Pancreas (tissue), 10 donors: ENCODE measurements at regions not wholly inside any gene's neighbourhood (a gene's known extent, or its start where the extent isn't known, plus 50 kb on each side); places are given as distances from the start of the nearest gene placed in this dataset.

Source experiments
- ATAC-seq, 4 donors: fragments of 200-7000 bp; cut with Tn5 transposase; one replicate each; pipeline versions ENCODE4 v1.8.0 to v1.9.1; 2020; ENCODE audit warnings: mild to moderate bottlenecking in 4 of 4, moderate library complexity in 4 of 4
- DNase-seq, 6 donors: peaks; one replicate each; pipeline ENCODE4 v3.0.0-alpha.2; 2020
- FAIRE-seq: peaks from 2 replicates; lab custom pipeline; 2012; peaks lifted over from hg19 to GRCh38; lab: Jason Lieb, UNC
- H3K27ac ChIP-seq, 4 donors: fragments of 200-600 bp; sonication (generic); 1 replicate in 3 of 4; 2 replicates in 1 of 4; pipeline versions ENCODE4 v1.5.0 to v1.8.0; 2020
- H3K27me3 ChIP-seq, 4 donors: fragments of 200-600 bp; one replicate each; pipeline ENCODE4 v1.8.0; 2021
- H3K36me3 ChIP-seq, 3 donors: fragments of 200-600 bp; sonication (generic) in 1 of 3; one replicate each; pipeline versions ENCODE4 v1.5.0 to v1.8.0; 2020 to 2021
- H3K4me1 ChIP-seq, 3 donors: fragments of 200-600 bp; one replicate each; pipeline ENCODE4 v1.8.0; 2021
- H3K4me3 ChIP-seq, 4 donors: fragments of 200-600 bp; sonication (generic) in 2 of 4; one replicate each; pipeline versions ENCODE4 v1.5.0 to v1.8.0; 2020 to 2021
- H3K9me3 ChIP-seq, 4 donors: fragments of 200-600 bp; one replicate each; pipeline ENCODE4 v1.8.0; 2021
- WGBS, 2 donors: extraction: QIAGEN DNeasy Blood & Tissue Kit; methylation state at CpG; one replicate each; pipeline ENCODE4 v1.1.7; 2013; 5-methylcytosine and 5-hydroxymethylcytosine counted together
- intact Hi-C, 3 donors: fragments of 100-400 bp; cut with DNase I; formaldehyde crosslinking; loops; one replicate each; pipeline versions ENCODE4 v1.11.1 to v1.14.2; 2022
- TF ChIP-seq, protein P1 (sequence below), 4 donors: fragments of 200-600 bp; sonication (generic) in 3 of 4; IDR thresholded peaks; one replicate each; pipeline versions ENCODE4 v1.5.0 to v1.8.0; 2021; ENCODE audit warnings: antibody characterized with exemption in 4 of 4
- donor health status: healthy with polysubstance abuse.
- donor health status: DM: no; HTN: no; CAD: no; lungs with moderate emphysema.
- donor health status: DM: no; HTN: no; CAD: no.
- donor health status: control.
- donor health status: control.
- donor health status: Bipolar disorder and iron deficiency.
- donor health status: DM: yes; HTN: yes; CAD: no.
- donor health status: DM: no; HTN: no; CAD: no.
- donor health status: DM: no; HTN: no; CAD: no.
- donor health status: DM: yes; HTN: yes; CAD: no.

DNA sequence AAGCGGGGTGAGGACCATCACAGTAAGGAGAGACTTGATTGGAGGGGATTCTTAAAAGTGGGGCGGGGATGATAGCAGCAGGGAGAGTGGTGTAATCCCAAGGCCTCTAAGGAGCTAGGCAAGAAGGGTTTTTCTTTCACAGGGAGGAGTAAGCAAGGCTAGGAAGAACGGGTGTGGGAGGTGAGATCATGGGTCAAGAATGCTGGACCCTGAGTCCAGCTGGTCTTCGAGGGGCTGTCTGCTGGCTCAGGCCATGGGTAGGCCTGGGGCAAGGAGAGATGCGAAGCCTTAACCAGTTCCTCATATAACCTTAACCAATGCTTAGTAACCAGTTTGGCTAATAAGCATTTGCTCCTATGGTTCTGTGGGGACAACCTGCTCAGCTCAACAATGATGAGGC lies 599.1 kb downstream of the NPHP4 start:
- 55 to 62% methylated on average over 5 of the region's 5 CpGs for WGBS, 2 donors
- FAIRE-seq = no peak

DNA sequence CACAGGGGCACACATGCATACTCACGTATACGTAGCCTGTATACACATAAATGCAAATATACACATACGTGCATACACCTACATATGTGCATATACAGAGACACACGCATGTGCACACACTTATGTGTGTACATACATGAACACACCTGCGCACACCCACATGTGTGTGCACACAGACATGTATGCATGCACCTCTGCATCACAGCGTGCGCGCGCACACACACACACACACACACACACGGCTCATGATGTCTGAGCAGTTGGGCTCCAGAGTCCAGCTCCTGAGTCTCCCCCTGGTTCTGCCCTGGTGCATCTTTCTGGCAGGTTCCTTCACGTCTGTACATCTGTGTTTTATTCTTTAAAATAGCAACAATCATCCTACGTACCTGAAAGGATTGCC lies 600.5 kb downstream of the NPHP4 start:
- TF ChIP-seq, protein P1, sequence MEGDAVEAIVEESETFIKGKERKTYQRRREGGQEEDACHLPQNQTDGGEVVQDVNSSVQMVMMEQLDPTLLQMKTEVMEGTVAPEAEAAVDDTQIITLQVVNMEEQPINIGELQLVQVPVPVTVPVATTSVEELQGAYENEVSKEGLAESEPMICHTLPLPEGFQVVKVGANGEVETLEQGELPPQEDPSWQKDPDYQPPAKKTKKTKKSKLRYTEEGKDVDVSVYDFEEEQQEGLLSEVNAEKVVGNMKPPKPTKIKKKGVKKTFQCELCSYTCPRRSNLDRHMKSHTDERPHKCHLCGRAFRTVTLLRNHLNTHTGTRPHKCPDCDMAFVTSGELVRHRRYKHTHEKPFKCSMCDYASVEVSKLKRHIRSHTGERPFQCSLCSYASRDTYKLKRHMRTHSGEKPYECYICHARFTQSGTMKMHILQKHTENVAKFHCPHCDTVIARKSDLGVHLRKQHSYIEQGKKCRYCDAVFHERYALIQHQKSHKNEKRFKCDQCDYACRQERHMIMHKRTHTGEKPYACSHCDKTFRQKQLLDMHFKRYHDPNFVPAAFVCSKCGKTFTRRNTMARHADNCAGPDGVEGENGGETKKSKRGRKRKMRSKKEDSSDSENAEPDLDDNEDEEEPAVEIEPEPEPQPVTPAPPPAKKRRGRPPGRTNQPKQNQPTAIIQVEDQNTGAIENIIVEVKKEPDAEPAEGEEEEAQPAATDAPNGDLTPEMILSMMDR (IDR thresholded peaks at IDR 0.05) = no peak
- H3K36me3 ChIP-seq = no peaks in the 10 kb centered on the region
- WGBS, 2 donors = 78 to 82% methylated on average over 12 of the region's 12 CpGs
- intact Hi-C loops = no loop called here
- ATAC-seq (no peak), DNase-seq (no peak), FAIRE-seq (no peak)
- H3K9me3 ChIP-seq = no peaks in the 10 kb centered on the region
- H3K27me3 ChIP-seq = no peaks in the 10 kb centered on the region
- H3K4me1 ChIP-seq = no peaks in the 10 kb centered on the region
- no peak overlapping the region for H3K4me3 ChIP-seq
- no peak overlapping the region for H3K27ac ChIP-seq

More for the DNA sequence above, 599.1 kb downstream of the NPHP4 start:
- TF ChIP-seq, protein P1 (IDR thresholded peaks at IDR 0.05) = no peak
- intact Hi-C loops = no loop called here
- H3K4me3 ChIP-seq = no peak overlapping the region
- no peak overlapping the region for H3K27ac ChIP-seq
- no peaks in the 10 kb centered on the region for H3K36me3 ChIP-seq
- DNase-seq = no peak
- no peaks in the 10 kb centered on the region for H3K9me3 ChIP-seq
- no peaks in the 10 kb centered on the region for H3K4me1 ChIP-seq
- ATAC-seq = no peak
- no peaks in the 10 kb centered on the region for H3K27me3 ChIP-seq

DNA sequence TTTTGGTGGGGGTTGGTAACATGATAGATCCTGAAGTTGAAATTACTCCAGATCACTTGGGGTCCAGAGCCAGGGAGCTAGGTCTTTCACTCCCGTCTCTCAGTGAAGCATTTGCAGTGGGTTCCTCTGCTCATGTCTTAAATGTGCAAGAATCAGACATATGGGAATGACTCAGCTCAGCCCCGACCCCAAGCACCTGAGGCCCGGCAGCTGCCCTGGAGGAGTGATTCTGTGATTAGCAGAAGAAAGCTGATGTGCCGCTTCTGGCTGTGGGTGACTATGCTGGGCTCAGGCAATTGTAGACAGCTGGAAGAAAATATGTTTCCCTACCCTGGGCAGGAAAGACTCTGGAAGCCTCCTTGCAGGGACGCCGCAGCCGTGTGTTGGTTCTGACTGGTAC lies 601.7 kb downstream of the NPHP4 start:
- Histone ChIP-seq H3K9me3 (no peaks in the 10 kb centered on the region), H3K4me3 (no peak overlapping the region), H3K4me1 (no peaks in the 10 kb centered on the region), H3K27ac (no peak overlapping the region), H3K27me3 (no peaks in the 10 kb centered on the region), H3K36me3 (no peaks in the 10 kb centered on the region)
- TF ChIP-seq, protein P1 (IDR thresholded peaks at IDR 0.05) = no peak
- 52 to 71% methylated on average over 7 of the region's 7 CpGs for WGBS, 2 donors
- intact Hi-C loops = no loop called here
- ATAC-seq (no peak), DNase-seq (no peak), FAIRE-seq (no peak)

DNA sequence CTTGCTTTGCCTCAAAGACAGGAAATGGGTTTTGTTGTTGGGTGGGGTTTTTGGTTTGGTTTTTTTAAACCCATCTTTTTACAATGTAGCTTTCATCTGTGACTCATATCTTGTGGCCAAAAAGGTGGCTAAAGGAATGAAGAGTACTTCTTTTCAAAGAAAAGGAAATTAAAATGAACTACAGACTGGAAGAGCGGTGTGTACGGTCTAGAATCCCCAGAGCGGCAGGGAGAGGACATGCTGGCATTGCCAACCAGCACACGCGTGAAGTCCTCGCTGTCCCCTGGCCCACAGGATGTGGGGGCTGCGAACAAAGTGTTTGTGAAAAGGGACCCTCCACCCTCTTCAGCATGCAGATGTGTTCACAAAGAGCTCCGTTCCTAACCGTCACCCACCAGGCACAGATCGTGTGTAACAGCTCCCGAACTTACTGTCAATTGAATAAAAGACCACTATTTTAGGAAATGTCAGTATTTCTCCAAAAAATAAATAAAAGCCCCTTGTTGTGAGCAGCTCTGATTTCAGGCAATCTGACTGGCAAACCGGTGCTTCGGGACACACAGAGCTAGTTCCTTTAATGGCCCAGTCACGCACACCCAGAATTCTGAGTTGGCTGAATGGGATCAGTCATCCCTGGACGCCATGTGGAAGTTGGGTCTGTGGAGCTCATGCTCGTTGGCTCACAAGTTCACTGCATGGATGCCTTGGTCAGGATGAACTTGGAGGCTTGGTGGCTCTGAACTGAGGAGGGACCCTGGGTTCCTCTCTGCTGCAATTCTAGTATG lies 602.9 kb downstream of the NPHP4 start:
- TF ChIP-seq, protein P1 (IDR thresholded peaks at IDR 0.05) = no peak
- H3K27me3 ChIP-seq = no peaks in the 10 kb centered on the region
- WGBS, 2 donors = 71 to 84% methylated on average over 16 of the region's 16 CpGs
- intact Hi-C loops = no loop called here
- no peak overlapping the region for H3K27ac ChIP-seq
- no peaks in the 10 kb centered on the region for H3K9me3 ChIP-seq
- FAIRE-seq (no peak), ATAC-seq (no peak), DNase-seq (no peak)
- no peak overlapping the region for H3K4me3 ChIP-seq
- no peaks in the 10 kb centered on the region for H3K36me3 ChIP-seq
- no peaks in the 10 kb centered on the region for H3K4me1 ChIP-seq

DNA sequence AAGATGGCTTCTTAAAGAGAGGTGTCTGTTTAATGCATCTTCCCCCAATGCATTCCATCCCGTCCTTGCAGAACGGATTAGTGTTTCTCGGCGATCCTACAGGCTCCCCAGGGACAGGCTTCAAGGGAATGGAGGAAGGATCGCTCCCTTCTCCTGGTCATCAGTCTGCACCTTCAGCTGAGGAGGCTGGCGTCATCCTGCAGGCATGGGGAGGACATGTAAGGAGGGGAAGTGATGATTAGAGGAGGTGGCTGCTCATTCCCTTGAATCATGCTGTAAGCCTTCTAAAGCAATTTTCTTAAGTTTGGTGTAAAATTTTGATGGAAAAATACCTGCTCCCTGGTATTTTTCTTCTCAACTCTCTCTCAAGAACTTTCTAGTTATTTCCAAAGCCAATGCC lies 603.6 kb downstream of the NPHP4 start:
- H3K4me3 ChIP-seq = no peak overlapping the region
- intact Hi-C loops = no loop called here
- H3K27me3 ChIP-seq = no peaks in the 10 kb centered on the region
- ATAC-seq (no peak), DNase-seq (no peak), FAIRE-seq (no peak)
- no peaks in the 10 kb centered on the region for H3K4me1 ChIP-seq
- H3K9me3 ChIP-seq = no peaks in the 10 kb centered on the region
- 60 to 71% methylated on average over 6 of the region's 6 CpGs for WGBS, 2 donors
- no peak overlapping the region for H3K27ac ChIP-seq
- no peaks in the 10 kb centered on the region for H3K36me3 ChIP-seq
- TF ChIP-seq, protein P1 (IDR thresholded peaks at IDR 0.05) = no peak
